IMR-90 (cell line): ENCODE measurements at regions not wholly inside any gene's neighbourhood (a gene's known extent, or its start where the extent isn't known, plus 50 kb on each side); places are given as distances from the start of the nearest gene placed in this dataset.

Source experiments
- ATAC-seq: fragments of 200-7000 bp; cut with Tn5 transposase; 2 replicates; pipeline ENCODE4 v1.9.1; 2020; ENCODE audit warnings: low read depth, mild to moderate bottlenecking, moderate library complexity
- BruUV-seq: library from RNA; stranded (reverse); fragments of 400-500 nt; replicated peaks from 2 replicates; lab custom pipeline; 2021; lab: Mats Ljungman, UMichigan
- CTCF ChIA-PET: fragments of 300-600 bp; formaldehyde crosslinking; extraction: SDS; loops from one replicate; lab custom pipeline; 2021; ENCODE audit warnings: antibody characterized with exemption; lab: Yijun Ruan, JAX
- POLR2A ChIA-PET: fragments of 300-600 bp; sonication (Branson Sonifier 250); formaldehyde crosslinking; loops from one replicate; lab custom pipeline; 2022; ENCODE audit warnings: antibody characterized with exemption; ENCODE audit not compliant: unreplicated experiment; lab: Charles Lee
- DNase-seq: peaks from one replicate; pipeline ENCODE4 v3.0.0; 2013
- H2AFZ ChIP-seq: replicated peaks from 2 replicates; pipeline ENCODE3; 2013; ENCODE audit warnings: low read length, mild to moderate bottlenecking; ENCODE audit not compliant: poor library complexity
- H2AK5ac ChIP-seq: 2 replicates; pipeline ENCODE4 v1.6.1; 2013; ENCODE audit warnings: low read depth, low read length, inconsistent platforms
- H2AK9ac ChIP-seq: replicated peaks from 2 replicates; pipeline ENCODE3; 2013; ENCODE audit warnings: mild to moderate bottlenecking, low read depth, low read length, moderate library complexity; ENCODE audit not compliant: poor library complexity
- H2BK120ac ChIP-seq: 2 replicates; pipeline ENCODE4 v1.6.1; 2013; ENCODE audit warnings: low read depth, low read length, inconsistent platforms
- H2BK15ac ChIP-seq: 3 replicates; pipeline ENCODE4 v1.6.1; 2013; ENCODE audit warnings: low read depth, low read length, inconsistent platforms
- H2BK20ac ChIP-seq: 2 replicates; pipeline ENCODE4 v1.6.1; 2013; ENCODE audit warnings: low read depth, mild to moderate bottlenecking, inconsistent platforms, low read length, moderate library complexity
- H2BK5ac ChIP-seq: 2 replicates; pipeline ENCODE4 v1.6.1; 2013; ENCODE audit warnings: mild to moderate bottlenecking, low read depth, low read length, inconsistent platforms; ENCODE audit not compliant: poor library complexity, severe bottlenecking
- H3K14ac ChIP-seq: replicated peaks from 2 replicates; pipeline ENCODE4 v1.6.1; 2013; ENCODE audit warnings: low read depth, low read length, inconsistent platforms
- H3K18ac ChIP-seq: 2 replicates; pipeline ENCODE4 v1.6.1; 2013; ENCODE audit warnings: low read depth, low read length, control low read depth
- H3K23ac ChIP-seq: 2 replicates; pipeline ENCODE4 v1.6.1; 2013; ENCODE audit warnings: low read depth, low read length, inconsistent platforms
- H3K27ac ChIP-seq: 2 replicates; pipeline ENCODE4 v1.5.1; 2013; ENCODE audit warnings: mild to moderate bottlenecking, control low read depth, low read length; ENCODE audit not compliant: insufficient read depth
- H3K27me3 ChIP-seq: 2 replicates; pipeline ENCODE4 v1.6.1; 2013; ENCODE audit warnings: low read length; ENCODE audit not compliant: control insufficient read depth, insufficient read depth
- H3K36me3 ChIP-seq: 2 replicates; pipeline ENCODE4 v1.6.1; 2013; ENCODE audit warnings: low read length, mixed read lengths; ENCODE audit not compliant: control insufficient read depth, insufficient read depth
- H3K4ac ChIP-seq: 2 replicates; pipeline ENCODE4 v1.6.1; 2013; ENCODE audit warnings: low read depth, low read length, inconsistent platforms
- H3K4me1 ChIP-seq: 2 replicates; pipeline ENCODE4 v1.6.1; 2013; ENCODE audit warnings: low read length, mixed read lengths; ENCODE audit not compliant: control insufficient read depth, insufficient read depth
- H3K4me2 ChIP-seq: 2 replicates; pipeline ENCODE4 v1.6.1; 2013; ENCODE audit warnings: low read depth, mild to moderate bottlenecking, control low read depth, low read length, moderate library complexity
- H3K4me3 ChIP-seq: 2 replicates; pipeline ENCODE4 v1.5.1; 2013; ENCODE audit warnings: low read depth, mild to moderate bottlenecking, control low read depth, low read length, moderate library complexity; ENCODE audit not compliant: insufficient read depth
- H3K56ac ChIP-seq: 2 replicates; pipeline ENCODE4 v1.6.1; 2013; ENCODE audit warnings: low read length, inconsistent platforms; ENCODE audit not compliant: insufficient read depth; ENCODE audit errors: extremely low read depth
- H3K79me1 ChIP-seq, 2 experiments: 2 replicates each; pipeline ENCODE4 v1.6.1; 2013; ENCODE audit warnings: low read length in 2 of 2, inconsistent platforms in 1 of 2, low read depth in 1 of 2
- H3K9ac ChIP-seq: 2 replicates; pipeline ENCODE4 v1.6.1; 2013; ENCODE audit warnings: low read depth, low read length, control low read depth
- H3K9me1 ChIP-seq: 2 replicates; pipeline ENCODE4 v1.6.1; 2013; ENCODE audit warnings: low read length, inconsistent platforms; ENCODE audit not compliant: insufficient read depth
- H3K9me3 ChIP-seq: 2 replicates; pipeline ENCODE4 v1.6.1; 2013; ENCODE audit warnings: low read length; ENCODE audit not compliant: control insufficient read depth, insufficient read depth
- H4K20me1 ChIP-seq: 2 replicates; pipeline ENCODE4 v1.6.1; 2013; ENCODE audit warnings: low read length, inconsistent platforms; ENCODE audit not compliant: insufficient read depth
- H4K5ac ChIP-seq: 2 replicates; pipeline ENCODE4 v1.6.1; 2013; ENCODE audit warnings: mild to moderate bottlenecking, low read depth, low read length, control low read depth
- H4K8ac ChIP-seq, 2 experiments: 2 replicates each; pipeline ENCODE4 v1.6.1; 2013; ENCODE audit warnings: low read depth in 2 of 2, low read length in 2 of 2, control low read depth in 1 of 2, inconsistent platforms in 1 of 2
- H4K91ac ChIP-seq: 2 replicates; pipeline ENCODE4 v1.6.1; 2013; ENCODE audit warnings: low read depth, low read length, inconsistent platforms; ENCODE audit not compliant: insufficient read depth
- BHLHE40 ChIP-seq: fragments of 150-350 bp; IDR thresholded peaks from 2 replicates; pipeline ENCODE4 v1.6.1; 2016; ENCODE audit warnings: mild to moderate bottlenecking, low read depth, low read length
- CEBPB ChIP-seq: IDR thresholded peaks from 2 replicates; pipeline ENCODE4 v1.6.1; 2012; ENCODE audit warnings: low read depth, low read length, improper control_type of control experiment
- CHD1 ChIP-seq: IDR thresholded peaks from 2 replicates; pipeline ENCODE4 v1.6.1; 2012; ENCODE audit warnings: low read depth, low read length, improper control_type of control experiment
- CTCF ChIP-seq: conservative IDR thresholded peaks from 2 replicates; pipeline ENCODE4 v1.5.1; 2012; ENCODE audit warnings: mild to moderate bottlenecking, low read depth, low read length, improper control_type of control experiment
- ELK1 ChIP-seq: fragments of 150-350 bp; IDR thresholded peaks from 2 replicates; pipeline ENCODE4 v1.6.1; 2016; ENCODE audit warnings: low read depth, mild to moderate bottlenecking, low read length, moderate library complexity, borderline replicate concordance
- FOS ChIP-seq: fragments of 150-350 bp; IDR thresholded peaks from 2 replicates; pipeline ENCODE4 v1.6.1; 2016; ENCODE audit warnings: low read depth, low read length
- MAFK ChIP-seq: IDR thresholded peaks from 2 replicates; pipeline ENCODE4 v1.6.1; 2012; ENCODE audit warnings: low read depth, low read length, improper control_type of control experiment
- MAZ ChIP-seq: IDR thresholded peaks from 2 replicates; pipeline ENCODE4 v1.6.1; 2012; ENCODE audit warnings: low read depth, mild to moderate bottlenecking, low read length, improper control_type of control experiment, moderate library complexity, borderline replicate concordance
- MXI1 ChIP-seq: IDR thresholded peaks from 2 replicates; pipeline ENCODE4 v1.6.1; 2012; ENCODE audit warnings: low read depth, mild to moderate bottlenecking, low read length, moderate library complexity, borderline replicate concordance
- NFE2L2 ChIP-seq: fragments of 150-350 bp; IDR thresholded peaks from 2 replicates; pipeline ENCODE4 v1.6.1; 2016; ENCODE audit warnings: low read depth, mild to moderate bottlenecking, low read length
- POLR2A ChIP-seq: IDR thresholded peaks from 2 replicates; pipeline ENCODE4 v1.6.1; 2012; ENCODE audit warnings: mild to moderate bottlenecking, low read depth, low read length
- RAD21 ChIP-seq: IDR thresholded peaks from 2 replicates; pipeline ENCODE4 v1.6.1; 2012; ENCODE audit warnings: low read length, improper control_type of control experiment
- RCOR1 ChIP-seq: IDR thresholded peaks from 2 replicates; pipeline ENCODE4 v1.6.1; 2012; ENCODE audit warnings: mild to moderate bottlenecking, low read length, improper control_type of control experiment; ENCODE audit not compliant: insufficient replicate concordance
- SMC3 ChIP-seq: fragments of 150-350 bp; IDR thresholded peaks from 2 replicates; pipeline ENCODE4 v1.6.1; 2016; ENCODE audit warnings: low read depth, mild to moderate bottlenecking, antibody characterized with exemption, low read length, moderate library complexity
- USF2 ChIP-seq: fragments of 150-350 bp; IDR thresholded peaks from 2 replicates; pipeline ENCODE4 v1.6.1; 2017; ENCODE audit warnings: mild to moderate bottlenecking, antibody characterized with exemption, low read length, low read depth
- WGBS, 2 experiments: methylation state at CpG; one replicate each; pipeline versions ENCODE4 v1.1.5 to v1.1.7; 2013; ENCODE audit warnings: missing lambda C conversion rate in 2 of 2; ENCODE audit not compliant: insufficient read length in 1 of 2; ENCODE audit errors: extremely low coverage in 2 of 2; 5-methylcytosine and 5-hydroxymethylcytosine counted together
- dilution Hi-C: fragments of 300-500 bp; cut with HindIII; formaldehyde crosslinking; loops from one replicate; pipeline ENCODE4 v1.14.3; 2018; ENCODE audit warnings: low sequenced_read_pairs; ENCODE audit not compliant: unreplicated experiment
- in situ Hi-C: fragments of 300-500 bp; cut with MboI; formaldehyde crosslinking; loops from 3 replicates; pipeline ENCODE4 v1.14.3; 2019; ENCODE audit warnings: low sequenced_read_pairs, inconsistent platforms, mixed read lengths
- intact Hi-C: fragments of 100-400 bp; cut with micrococcal nuclease; formaldehyde crosslinking; loops from 2 replicates; pipeline ENCODE4 v1.10.0; 2022

GRCh38 chr15:88309363-88309762 lies 52.8 kb upstream of the NTRK3 start:
- no peaks in the 10 kb centered on the region for H3K9me3 ChIP-seq
- no peak overlapping the region for H3K18ac ChIP-seq
- no peak overlapping the region for H4K8ac ChIP-seq
- intact Hi-C loops (no loop called here), dilution Hi-C loops (no loop called here), in situ Hi-C loops (no loop called here)
- CTCF ChIA-PET: no interaction called here
- H3K4ac ChIP-seq: no peak overlapping the region
- no peak overlapping the region for H2BK5ac ChIP-seq
- TF ChIP-seq USF2: no peak
- TF ChIP-seq RCOR1: no peak
- TF ChIP-seq ELK1: no peak
- TF ChIP-seq SMC3: no peak
- no peak for TF ChIP-seq FOS
- TF ChIP-seq CTCF: no peak
- TF ChIP-seq RAD21: no peak
- no peak for TF ChIP-seq NFE2L2
- TF ChIP-seq CEBPB: no peak
- no peak for TF ChIP-seq POLR2A
- TF ChIP-seq CHD1: no peak
- TF ChIP-seq MXI1: no peak
- no peak for TF ChIP-seq MAZ
- no peak for TF ChIP-seq MAFK
- TF ChIP-seq BHLHE40: no peak
- no peak overlapping the region for H3K9ac ChIP-seq
- no peak for ATAC-seq
- no peak overlapping the region for H3K14ac ChIP-seq
- no peak overlapping the region for H3K4me3 ChIP-seq
- H3K23ac ChIP-seq: no peak overlapping the region
- POLR2A ChIA-PET: no interaction called here
- H3K27me3 ChIP-seq: no peaks in the 10 kb centered on the region
- no peak overlapping the region for H2BK20ac ChIP-seq
- no peak overlapping the region for H2BK15ac ChIP-seq
- H3K56ac ChIP-seq: no peak overlapping the region
- WGBS, 2 experiments: no CpG with 5 or more reads among the region's 3 CpGs
- no peak overlapping the region for H2AFZ ChIP-seq
- no peak overlapping the region for H2BK120ac ChIP-seq
- H4K91ac ChIP-seq: no peak overlapping the region
- H3K4me2 ChIP-seq: no peak overlapping the region
- no TSS peak for BruUV-seq
- no peaks in the 10 kb centered on the region for H3K36me3 ChIP-seq
- no peak overlapping the region for H2AK5ac ChIP-seq
- no peak for DNase-seq
- no peaks in the 10 kb centered on the region for H4K20me1 ChIP-seq
- H3K79me1 ChIP-seq: no peaks in the 10 kb centered on the region
- H3K4me1 ChIP-seq: no peaks in the 10 kb centered on the region
- no peak overlapping the region for H4K5ac ChIP-seq
- H3K27ac ChIP-seq: no peak overlapping the region
- H3K9me1 ChIP-seq: no peaks in the 10 kb centered on the region
- no peak overlapping the region for H2AK9ac ChIP-seq
